Pancreas (tissue), 10 donors: ENCODE measurements at regions not wholly inside any gene's neighbourhood (a gene's known extent, or its start where the extent isn't known, plus 50 kb on each side); places are given as distances from the start of the nearest gene placed in this dataset.

ENCODE experiments used
- ATAC-seq, 4 donors: fragments of 200-7000 bp; cut with Tn5 transposase; one replicate each; pipeline versions ENCODE4 v1.8.0 to v1.9.1; 2020; ENCODE audit warnings: mild to moderate bottlenecking in 4 of 4, moderate library complexity in 4 of 4
- DNase-seq, 6 donors: peaks; one replicate each; pipeline ENCODE4 v3.0.0-alpha.2; 2020
- FAIRE-seq: peaks from 2 replicates; lab custom pipeline; 2012; peaks lifted over from hg19 to GRCh38; lab: Jason Lieb, UNC
- H3K27ac ChIP-seq, 4 donors: fragments of 200-600 bp; sonication (generic); 1 replicate in 3 of 4; 2 replicates in 1 of 4; pipeline versions ENCODE4 v1.5.0 to v1.8.0; 2020
- H3K27me3 ChIP-seq, 4 donors: fragments of 200-600 bp; one replicate each; pipeline ENCODE4 v1.8.0; 2021
- H3K36me3 ChIP-seq, 3 donors: fragments of 200-600 bp; sonication (generic) in 1 of 3; one replicate each; pipeline versions ENCODE4 v1.5.0 to v1.8.0; 2020 to 2021
- H3K4me1 ChIP-seq, 3 donors: fragments of 200-600 bp; one replicate each; pipeline ENCODE4 v1.8.0; 2021
- H3K4me3 ChIP-seq, 4 donors: fragments of 200-600 bp; sonication (generic) in 2 of 4; one replicate each; pipeline versions ENCODE4 v1.5.0 to v1.8.0; 2020 to 2021
- H3K9me3 ChIP-seq, 4 donors: fragments of 200-600 bp; one replicate each; pipeline ENCODE4 v1.8.0; 2021
- WGBS, 2 donors: extraction: QIAGEN DNeasy Blood & Tissue Kit; methylation state at CpG; one replicate each; pipeline ENCODE4 v1.1.7; 2013; 5-methylcytosine and 5-hydroxymethylcytosine counted together
- intact Hi-C, 3 donors: fragments of 100-400 bp; cut with DNase I; formaldehyde crosslinking; loops; one replicate each; pipeline versions ENCODE4 v1.11.1 to v1.14.2; 2022
- TF ChIP-seq, protein P1 (sequence below), 4 donors: fragments of 200-600 bp; sonication (generic) in 3 of 4; IDR thresholded peaks; one replicate each; pipeline versions ENCODE4 v1.5.0 to v1.8.0; 2021; ENCODE audit warnings: antibody characterized with exemption in 4 of 4
- donor health status: healthy with polysubstance abuse.
- donor health status: DM: no; HTN: no; CAD: no; lungs with moderate emphysema.
- donor health status: DM: no; HTN: no; CAD: no.
- donor health status: control.
- donor health status: control.
- donor health status: Bipolar disorder and iron deficiency.
- donor health status: DM: yes; HTN: yes; CAD: no.
- donor health status: DM: no; HTN: no; CAD: no.
- donor health status: DM: no; HTN: no; CAD: no.
- donor health status: DM: yes; HTN: yes; CAD: no.

DNA sequence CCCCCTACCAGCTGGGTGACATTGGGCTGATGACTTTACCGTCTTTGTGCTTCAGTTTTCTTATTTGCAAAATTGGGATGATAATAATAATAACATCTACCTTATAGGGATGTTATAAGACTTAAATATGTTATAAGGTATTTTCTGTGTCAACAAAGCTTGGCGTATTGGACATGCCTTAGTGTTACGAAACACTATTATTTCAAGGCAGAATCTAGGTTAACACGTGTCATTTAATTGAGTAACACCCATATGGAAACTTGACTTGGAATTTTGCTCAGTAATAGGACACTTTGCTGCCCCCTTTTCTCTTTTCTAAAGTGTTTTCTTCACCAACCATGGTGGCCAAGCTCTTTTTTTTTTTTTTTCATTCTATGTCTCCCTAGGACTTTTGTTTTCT is 294.2 kb upstream of the SALL1 start:
- Histone ChIP-seq H3K4me3 (no peak overlapping the region), H3K27me3 (peaks cover 0 to 4% (median 0%) of the 10 kb centered on the region in 4 donors), H3K4me1 (no peaks in the 10 kb centered on the region), H3K27ac (no peak overlapping the region), H3K9me3 (no peaks in the 10 kb centered on the region), H3K36me3 (no peaks in the 10 kb centered on the region)
- no peak for DNase-seq
- FAIRE-seq: no peak
- TF ChIP-seq, protein P1, sequence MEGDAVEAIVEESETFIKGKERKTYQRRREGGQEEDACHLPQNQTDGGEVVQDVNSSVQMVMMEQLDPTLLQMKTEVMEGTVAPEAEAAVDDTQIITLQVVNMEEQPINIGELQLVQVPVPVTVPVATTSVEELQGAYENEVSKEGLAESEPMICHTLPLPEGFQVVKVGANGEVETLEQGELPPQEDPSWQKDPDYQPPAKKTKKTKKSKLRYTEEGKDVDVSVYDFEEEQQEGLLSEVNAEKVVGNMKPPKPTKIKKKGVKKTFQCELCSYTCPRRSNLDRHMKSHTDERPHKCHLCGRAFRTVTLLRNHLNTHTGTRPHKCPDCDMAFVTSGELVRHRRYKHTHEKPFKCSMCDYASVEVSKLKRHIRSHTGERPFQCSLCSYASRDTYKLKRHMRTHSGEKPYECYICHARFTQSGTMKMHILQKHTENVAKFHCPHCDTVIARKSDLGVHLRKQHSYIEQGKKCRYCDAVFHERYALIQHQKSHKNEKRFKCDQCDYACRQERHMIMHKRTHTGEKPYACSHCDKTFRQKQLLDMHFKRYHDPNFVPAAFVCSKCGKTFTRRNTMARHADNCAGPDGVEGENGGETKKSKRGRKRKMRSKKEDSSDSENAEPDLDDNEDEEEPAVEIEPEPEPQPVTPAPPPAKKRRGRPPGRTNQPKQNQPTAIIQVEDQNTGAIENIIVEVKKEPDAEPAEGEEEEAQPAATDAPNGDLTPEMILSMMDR (IDR thresholded peaks at IDR 0.05): no peak
- ATAC-seq: no peak
- WGBS, 2 donors: 51 to 71% methylated on average over 4 of the region's 4 CpGs
- intact Hi-C loops: no loop called here

DNA sequence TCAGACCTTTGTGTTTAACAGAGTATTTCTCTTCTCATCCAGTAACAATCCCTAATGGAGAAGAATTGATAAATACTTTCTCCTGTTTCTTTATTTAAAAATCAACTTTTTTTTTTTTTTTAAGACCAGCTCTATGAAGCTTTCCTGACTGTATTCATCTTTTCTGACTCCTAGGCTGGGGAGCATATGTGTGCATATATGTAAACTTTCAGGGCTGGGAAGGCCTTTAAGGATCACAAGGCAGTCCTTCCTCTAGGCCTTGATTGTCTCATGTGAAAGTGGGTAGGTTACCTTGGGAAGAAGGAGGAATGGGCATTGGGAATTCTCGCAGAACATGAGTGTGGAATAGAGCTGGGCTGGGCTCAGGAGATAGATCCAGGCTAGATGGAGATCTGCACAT is 292.9 kb upstream of the SALL1 start:
- Histone ChIP-seq H3K4me1 (no peaks in the 10 kb centered on the region), H3K27me3 (peaks cover 0 to 4% (median 0%) of the 10 kb centered on the region in 4 donors), H3K4me3 (no peak overlapping the region), H3K27ac (no peak overlapping the region), H3K36me3 (no peaks in the 10 kb centered on the region), H3K9me3 (no peaks in the 10 kb centered on the region)
- 86 to 88% methylated on average over 1 of the region's 1 CpG for WGBS, 2 donors
- FAIRE-seq: no peak
- intact Hi-C loops: no loop called here
- TF ChIP-seq, protein P1 (IDR thresholded peaks at IDR 0.05): no peak
- no peak for DNase-seq
- ATAC-seq: no peak

DNA sequence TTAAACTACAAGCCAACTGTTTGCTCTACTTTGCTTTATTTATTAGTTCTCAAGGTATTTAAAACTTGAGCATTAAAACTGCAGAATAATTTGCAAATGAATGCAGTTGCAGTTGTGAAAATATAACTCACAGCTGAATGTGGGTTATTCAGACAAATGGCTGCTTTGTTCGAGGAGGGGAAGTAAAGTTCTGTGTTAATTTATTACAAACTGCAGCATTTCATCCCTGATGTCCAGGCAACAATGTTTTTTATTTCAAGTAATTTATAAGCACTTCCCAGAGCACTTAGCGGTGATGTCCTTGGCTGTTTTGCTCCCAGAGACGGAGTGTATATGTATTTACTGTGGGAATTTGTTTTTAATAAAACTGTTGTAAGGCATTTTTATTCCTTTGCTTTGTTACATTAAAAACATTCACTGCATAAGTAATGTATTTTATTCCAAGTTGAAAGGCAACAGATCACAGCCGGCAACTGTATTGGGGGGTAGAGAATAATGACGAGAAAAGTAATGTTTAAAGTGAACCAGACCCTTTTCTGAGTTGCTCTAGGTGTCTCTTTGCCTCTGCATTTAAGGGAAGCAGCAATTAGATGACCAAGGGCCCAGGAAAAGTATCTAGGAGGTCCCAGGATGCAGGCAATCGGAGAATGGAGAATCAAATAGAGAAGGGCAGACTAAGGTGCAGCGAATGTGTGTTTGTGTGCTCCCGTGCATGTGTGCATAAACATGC is 291.2 kb upstream of the SALL1 start:
- ATAC-seq: no peak
- no peak overlapping the region for H3K27ac ChIP-seq
- no peak for FAIRE-seq
- H3K4me1 ChIP-seq: no peaks in the 10 kb centered on the region
- no peaks in the 10 kb centered on the region for H3K9me3 ChIP-seq
- WGBS, 2 donors: 60 to 64% methylated on average over 8 of the region's 8 CpGs
- peaks cover 0 to 4% (median 0%) of the 10 kb centered on the region in 4 donors for H3K27me3 ChIP-seq
- H3K36me3 ChIP-seq: no peaks in the 10 kb centered on the region
- TF ChIP-seq, protein P1 (IDR thresholded peaks at IDR 0.05): no peak
- intact Hi-C loops: no loop called here
- no peak for DNase-seq
- no peak overlapping the region for H3K4me3 ChIP-seq

- DNase-seq (no peak), ATAC-seq (no peak), FAIRE-seq (no peak)
- Histone ChIP-seq H3K27ac (no peak overlapping the region), H3K9me3 (no peaks in the 10 kb centered on the region), H3K4me1 (no peaks in the 10 kb centered on the region), H3K27me3 (peaks cover 0 to 4% (median 0%) of the 10 kb centered on the region in 4 donors), H3K4me3 (no peak overlapping the region), H3K36me3 (no peaks in the 10 kb centered on the region)
- TF ChIP-seq, protein P1 (IDR thresholded peaks at IDR 0.05): no peak
- 37 to 46% methylated on average over 14 of the region's 14 CpGs for WGBS, 2 donors
- intact Hi-C loops: no loop called here
Observed at GRCh38 chr16:51440131-51440889, 289.2 kb upstream of the SALL1 start.

DNA sequence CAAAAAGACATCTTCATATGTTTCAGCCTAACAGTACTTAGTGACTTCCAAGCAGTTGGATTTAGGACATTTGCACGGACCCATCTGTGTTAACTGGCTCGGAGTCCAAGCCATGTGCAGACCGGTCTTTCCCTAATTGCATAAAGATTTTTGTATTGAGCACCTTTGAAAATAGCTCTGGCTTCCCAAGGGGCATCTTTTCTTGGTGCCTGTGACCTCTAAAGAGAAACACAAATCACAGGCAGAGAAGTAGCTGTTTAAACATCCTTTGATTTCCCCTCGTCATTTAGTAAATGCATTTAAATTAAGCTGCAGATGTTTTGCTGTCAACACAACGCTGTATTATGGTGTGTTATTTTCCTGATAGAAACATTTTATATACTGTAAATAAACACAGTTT is 288.2 kb upstream of the SALL1 start:
- Histone ChIP-seq H3K9me3 (no peaks in the 10 kb centered on the region), H3K27ac (no peak overlapping the region), H3K4me1 (no peaks in the 10 kb centered on the region), H3K36me3 (no peaks in the 10 kb centered on the region), H3K4me3 (no peak overlapping the region), H3K27me3 (peaks cover 0 to 4% (median 0%) of the 10 kb centered on the region in 4 donors)
- intact Hi-C loops: no loop called here
- FAIRE-seq: no peak
- TF ChIP-seq, protein P1 (IDR thresholded peaks at IDR 0.05): no peak
- no peak for DNase-seq
- no peak for ATAC-seq
- 57 to 58% methylated on average over 5 of the region's 5 CpGs for WGBS, 2 donors
